ENCODE measurements at regions not wholly inside any gene's neighbourhood (a gene's known extent, or its start where the extent isn't known, plus 50 kb on each side); places are given as distances from the start of the nearest gene placed in this dataset.

DNA sequence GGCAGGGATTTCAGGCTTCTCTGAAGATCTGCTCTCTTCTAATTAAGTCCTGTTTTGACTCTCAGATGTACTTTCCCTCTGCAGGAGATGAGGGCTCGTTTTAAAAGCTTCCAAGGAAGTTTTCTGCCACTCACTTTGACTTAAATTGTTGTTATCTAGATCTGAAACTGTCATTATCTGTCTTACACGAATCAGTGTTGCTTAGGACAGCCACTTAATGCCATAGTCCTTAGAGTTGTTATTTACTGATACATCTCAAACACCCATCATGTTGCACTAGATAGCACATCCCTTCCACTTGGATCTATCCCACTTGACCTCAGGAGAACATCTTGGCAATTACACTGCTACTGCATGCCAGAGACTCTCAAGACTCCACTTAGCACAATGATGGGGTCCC, 86.9 kb upstream of the FAT3 start:
- TF ChIP-seq, protein P1, sequence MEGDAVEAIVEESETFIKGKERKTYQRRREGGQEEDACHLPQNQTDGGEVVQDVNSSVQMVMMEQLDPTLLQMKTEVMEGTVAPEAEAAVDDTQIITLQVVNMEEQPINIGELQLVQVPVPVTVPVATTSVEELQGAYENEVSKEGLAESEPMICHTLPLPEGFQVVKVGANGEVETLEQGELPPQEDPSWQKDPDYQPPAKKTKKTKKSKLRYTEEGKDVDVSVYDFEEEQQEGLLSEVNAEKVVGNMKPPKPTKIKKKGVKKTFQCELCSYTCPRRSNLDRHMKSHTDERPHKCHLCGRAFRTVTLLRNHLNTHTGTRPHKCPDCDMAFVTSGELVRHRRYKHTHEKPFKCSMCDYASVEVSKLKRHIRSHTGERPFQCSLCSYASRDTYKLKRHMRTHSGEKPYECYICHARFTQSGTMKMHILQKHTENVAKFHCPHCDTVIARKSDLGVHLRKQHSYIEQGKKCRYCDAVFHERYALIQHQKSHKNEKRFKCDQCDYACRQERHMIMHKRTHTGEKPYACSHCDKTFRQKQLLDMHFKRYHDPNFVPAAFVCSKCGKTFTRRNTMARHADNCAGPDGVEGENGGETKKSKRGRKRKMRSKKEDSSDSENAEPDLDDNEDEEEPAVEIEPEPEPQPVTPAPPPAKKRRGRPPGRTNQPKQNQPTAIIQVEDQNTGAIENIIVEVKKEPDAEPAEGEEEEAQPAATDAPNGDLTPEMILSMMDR (conservative IDR thresholded peaks at IDR 0.05; ENCODE audit: low read depth, low read length): no peak
- TF ChIP-seq EZH2 (IDR thresholded peaks at IDR 0.05; ENCODE audit: low read length, unreplicated experiment): no peak
- no peak for TF ChIP-seq EZH2phosphoT487 (IDR thresholded peaks at IDR 0.05; ENCODE audit: borderline replicate concordance, low read length)
- H3K4me2 ChIP-seq (ENCODE audit: low read length): no peak overlapping the region
- no peak overlapping the region for H3K9ac ChIP-seq (ENCODE audit: low read length)
- no peak overlapping the region for H3K27ac ChIP-seq (ENCODE audit: low read length)
- peaks cover 5% of the 10 kb centered on the region; the same call in 1 of the 2 replicates for H3K9me3 ChIP-seq (ENCODE audit: low read length)
- no peaks in the 10 kb centered on the region for H3K4me1 ChIP-seq (ENCODE audit: insufficient read depth, low read length)
- intact Hi-C loops (cut with micrococcal nuclease): no loop called here
- no peak for DNase-seq
- BruUV-seq (replicated peaks): no TSS peak
- H3K36me3 ChIP-seq (ENCODE audit: low read depth, low read length): no peaks in the 10 kb centered on the region
- H3K27me3 ChIP-seq (ENCODE audit: low read length): no peaks in the 10 kb centered on the region
- ATAC-seq: no peak
- H3K9me2 ChIP-seq (replicated peaks; ENCODE audit: low read length): no peaks in the 10 kb centered on the region
- ChIA-PET POLR2A (ENCODE audit: unreplicated experiment) (no interaction called here), CTCF (no interaction called here)
- no peak overlapping the region for H2AFZ ChIP-seq (ENCODE audit: low read length)
- H3K4me3 ChIP-seq (ENCODE audit: low read length): no peak overlapping the region
- H3F3A ChIP-seq (ENCODE audit: low read length, unreplicated experiment): no peaks in the 10 kb centered on the region
- no peaks in the 10 kb centered on the region for H3K79me2 ChIP-seq (ENCODE audit: low read length)
- H4K20me1 ChIP-seq (ENCODE audit: low read length): no peaks in the 10 kb centered on the region

DNA sequence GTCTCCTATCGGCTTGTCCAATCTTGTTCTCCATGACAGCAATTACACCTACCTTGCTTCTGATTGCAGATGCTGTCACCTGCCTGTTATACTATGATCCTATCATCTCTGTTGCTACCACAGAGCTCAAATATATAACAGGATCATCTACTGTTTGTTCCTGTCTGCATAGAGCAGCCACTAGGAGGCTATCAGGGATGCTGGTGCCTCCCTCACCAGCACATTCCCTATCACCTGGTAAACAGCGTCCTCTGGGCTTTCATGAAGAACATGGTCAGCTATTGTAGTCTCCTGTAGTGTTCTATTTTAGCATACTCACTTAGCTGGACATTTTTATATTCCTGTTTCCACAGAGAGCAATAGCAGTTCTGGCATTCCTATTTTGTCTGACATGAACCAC, 87.8 kb upstream of the FAT3 start:
- BruUV-seq (replicated peaks): no TSS peak
- DNase-seq (peak; percentile 51), ATAC-seq (no peak)
- no peak for TF ChIP-seq EZH2phosphoT487 (IDR thresholded peaks at IDR 0.05; ENCODE audit: borderline replicate concordance, low read length)
- TF ChIP-seq EZH2 (IDR thresholded peaks at IDR 0.05; ENCODE audit: low read length, unreplicated experiment): no peak
- TF ChIP-seq, protein P1 (conservative IDR thresholded peaks at IDR 0.05; ENCODE audit: low read depth, low read length): peak; percentile 58
- ChIA-PET POLR2A (ENCODE audit: unreplicated experiment) (no interaction called here), CTCF (no interaction called here)
- Histone ChIP-seq H3K27me3 (ENCODE audit: low read length) (no peaks in the 10 kb centered on the region), H3K79me2 (ENCODE audit: low read length) (no peaks in the 10 kb centered on the region), H3K9me2 (replicated peaks; ENCODE audit: low read length) (no peaks in the 10 kb centered on the region), H3K4me1 (ENCODE audit: insufficient read depth, low read length) (no peaks in the 10 kb centered on the region), H3F3A (ENCODE audit: low read length, unreplicated experiment) (no peaks in the 10 kb centered on the region), H4K20me1 (ENCODE audit: low read length) (no peaks in the 10 kb centered on the region), H2AFZ (ENCODE audit: low read length) (no peak overlapping the region), H3K36me3 (ENCODE audit: low read depth, low read length) (no peaks in the 10 kb centered on the region), H3K4me2 (ENCODE audit: low read length) (no peak overlapping the region), H3K9me3 (ENCODE audit: low read length) (peaks cover 5% of the 10 kb centered on the region; the same call in 1 of the 2 replicates), H3K4me3 (ENCODE audit: low read length) (no peak overlapping the region), H3K27ac (ENCODE audit: low read length) (no peak overlapping the region), H3K9ac (ENCODE audit: low read length) (no peak overlapping the region)
- intact Hi-C loops (cut with micrococcal nuclease): no loop called here

DNA sequence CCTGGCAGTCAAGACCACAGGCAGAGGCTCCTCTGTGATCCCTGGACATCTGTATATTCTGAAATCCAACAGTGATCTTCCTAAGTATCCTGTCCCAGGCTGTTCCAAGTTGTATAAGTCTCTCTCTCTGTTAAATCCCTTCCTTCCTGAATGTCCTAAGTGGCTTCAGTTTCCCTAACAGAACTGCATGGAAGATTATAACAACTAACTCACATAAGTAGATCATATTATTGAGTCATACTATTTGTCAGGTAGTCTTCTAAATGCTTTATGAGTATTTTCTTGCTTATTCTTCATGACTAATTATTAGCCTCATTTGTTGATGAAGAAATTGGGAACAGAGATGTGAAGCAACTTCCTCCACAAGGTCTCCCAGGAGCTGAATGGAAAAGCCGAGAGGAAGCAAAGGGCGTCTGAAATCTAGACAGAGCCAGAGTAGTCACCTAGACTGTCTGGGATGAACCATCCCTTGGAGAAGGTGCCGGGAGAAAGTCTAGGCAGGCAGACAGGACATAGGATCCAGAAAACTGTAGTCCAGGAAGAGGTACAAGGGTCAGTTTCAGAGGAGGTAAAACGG, 93.2 kb upstream of the FAT3 start:
- no peaks in the 10 kb centered on the region for H4K20me1 ChIP-seq (ENCODE audit: low read length)
- POLR2A ChIA-PET (ENCODE audit: unreplicated experiment): no interaction called here
- no peaks in the 10 kb centered on the region for H3K27me3 ChIP-seq (ENCODE audit: low read length)
- no peak overlapping the region for H2AFZ ChIP-seq (ENCODE audit: low read length)
- H3K4me3 ChIP-seq (ENCODE audit: low read length): no peak overlapping the region
- no peaks in the 10 kb centered on the region for H3K9me2 ChIP-seq (replicated peaks; ENCODE audit: low read length)
- no peaks in the 10 kb centered on the region for H3K79me2 ChIP-seq (ENCODE audit: low read length)
- H3F3A ChIP-seq (ENCODE audit: low read length, unreplicated experiment): no peaks in the 10 kb centered on the region
- ATAC-seq: no peak
- CTCF ChIA-PET: no interaction called here
- peak; percentile 63 for DNase-seq
- TF ChIP-seq, protein P1 (conservative IDR thresholded peaks at IDR 0.05; ENCODE audit: low read depth, low read length): no peak
- no peak for TF ChIP-seq EZH2phosphoT487 (IDR thresholded peaks at IDR 0.05; ENCODE audit: borderline replicate concordance, low read length)
- TF ChIP-seq EZH2 (IDR thresholded peaks at IDR 0.05; ENCODE audit: low read length, unreplicated experiment): no peak
- H3K4me1 ChIP-seq (ENCODE audit: insufficient read depth, low read length): peaks cover 6% of the 10 kb centered on the region; the same call in 1 of the 2 replicates
- no peak overlapping the region for H3K4me2 ChIP-seq (ENCODE audit: low read length)
- H3K27ac ChIP-seq (ENCODE audit: low read length): no peak overlapping the region; the same call in 1 of the 2 replicates
- no peaks in the 10 kb centered on the region for H3K36me3 ChIP-seq (ENCODE audit: low read depth, low read length)
- intact Hi-C loops (cut with micrococcal nuclease): no loop called here
- BruUV-seq (replicated peaks): no TSS peak
- H3K9ac ChIP-seq (ENCODE audit: low read length): no peak overlapping the region
- H3K9me3 ChIP-seq (ENCODE audit: low read length): 0 out of 2 replicates have a peak, but pooled peaks cover 5% of the 10 kb centered on the region
